ENCODE measurements at regions not wholly inside any gene's neighbourhood (a gene's known extent, or its start where the extent isn't known, plus 50 kb on each side); places are given as distances from the start of the nearest gene placed in this dataset.

DNA sequence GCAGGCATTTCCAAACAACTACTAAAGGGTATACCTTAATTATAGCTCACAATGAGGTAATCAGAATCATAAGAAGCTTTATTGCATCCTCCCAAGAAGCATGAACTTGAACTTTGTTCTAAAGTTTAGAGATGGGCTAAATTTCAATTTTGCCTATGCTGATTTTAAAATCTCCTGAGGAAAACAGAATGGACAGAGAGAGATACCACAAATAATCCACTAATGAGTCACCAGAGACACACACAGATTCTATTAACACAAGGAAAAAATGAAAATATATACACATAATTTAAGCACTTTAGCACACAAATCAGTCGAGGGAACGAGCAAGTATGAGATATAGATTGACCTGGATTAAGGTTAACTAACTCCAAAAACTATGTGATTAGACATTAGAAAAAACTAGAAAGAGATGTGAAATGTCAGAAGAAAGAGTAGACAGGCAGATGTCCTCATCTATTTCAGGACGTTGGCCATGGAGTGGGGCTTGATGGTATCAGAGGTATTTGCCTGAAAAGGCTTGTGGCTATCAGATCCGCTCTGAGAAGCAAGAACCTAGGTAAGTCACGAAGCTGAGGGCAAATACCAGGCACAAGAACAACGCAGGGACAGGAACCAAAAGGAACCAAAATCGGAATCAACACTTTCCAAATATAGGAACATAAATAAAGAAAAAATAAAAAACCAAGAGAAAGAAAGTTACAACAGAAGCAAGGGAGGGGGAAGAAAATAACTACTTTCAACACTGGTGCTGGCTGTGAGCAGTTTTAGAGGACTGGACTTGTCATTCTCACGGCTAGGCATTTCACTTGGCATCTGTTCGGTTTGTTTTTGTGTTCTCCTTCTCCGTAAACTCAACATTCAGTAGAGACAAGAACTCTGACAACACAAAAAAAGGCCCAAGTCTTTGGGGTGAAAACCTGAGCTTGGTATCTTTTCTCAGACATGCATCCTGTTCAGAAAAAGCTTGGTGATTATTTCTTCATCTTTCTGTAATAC, 294.6 kb upstream of the PUM3 start:
- Mint-ChIP-seq H3K36me3 (ENCODE audit: unreplicated experiment) (no peaks in the 10 kb centered on the region), H3K27ac (ENCODE audit: unreplicated experiment) (peak overlapping the region; percentile 16)

DNA sequence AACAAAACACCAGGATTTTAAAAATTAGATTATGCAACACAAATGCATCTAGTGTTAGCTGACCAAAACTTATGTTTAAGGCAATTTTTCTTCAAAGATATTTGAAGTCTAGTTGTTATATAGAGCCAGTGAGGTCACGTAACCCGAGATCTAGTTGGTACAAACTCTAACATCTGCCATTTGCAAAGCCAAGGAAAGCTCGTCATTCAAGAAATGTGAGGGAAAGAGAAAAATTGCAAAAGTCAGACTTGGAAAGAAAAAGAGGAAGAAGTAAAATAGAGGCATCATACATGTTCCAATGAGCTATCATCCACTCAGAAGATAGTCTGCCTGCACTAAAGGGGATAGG, 293.4 kb upstream of the PUM3 start:
- no peak overlapping the region for H3K27ac Mint-ChIP-seq (ENCODE audit: unreplicated experiment)
- DNase-seq (ENCODE audit: extremely low spot score, unreplicated experiment) = no peak
- TF ChIP-seq, protein P1, sequence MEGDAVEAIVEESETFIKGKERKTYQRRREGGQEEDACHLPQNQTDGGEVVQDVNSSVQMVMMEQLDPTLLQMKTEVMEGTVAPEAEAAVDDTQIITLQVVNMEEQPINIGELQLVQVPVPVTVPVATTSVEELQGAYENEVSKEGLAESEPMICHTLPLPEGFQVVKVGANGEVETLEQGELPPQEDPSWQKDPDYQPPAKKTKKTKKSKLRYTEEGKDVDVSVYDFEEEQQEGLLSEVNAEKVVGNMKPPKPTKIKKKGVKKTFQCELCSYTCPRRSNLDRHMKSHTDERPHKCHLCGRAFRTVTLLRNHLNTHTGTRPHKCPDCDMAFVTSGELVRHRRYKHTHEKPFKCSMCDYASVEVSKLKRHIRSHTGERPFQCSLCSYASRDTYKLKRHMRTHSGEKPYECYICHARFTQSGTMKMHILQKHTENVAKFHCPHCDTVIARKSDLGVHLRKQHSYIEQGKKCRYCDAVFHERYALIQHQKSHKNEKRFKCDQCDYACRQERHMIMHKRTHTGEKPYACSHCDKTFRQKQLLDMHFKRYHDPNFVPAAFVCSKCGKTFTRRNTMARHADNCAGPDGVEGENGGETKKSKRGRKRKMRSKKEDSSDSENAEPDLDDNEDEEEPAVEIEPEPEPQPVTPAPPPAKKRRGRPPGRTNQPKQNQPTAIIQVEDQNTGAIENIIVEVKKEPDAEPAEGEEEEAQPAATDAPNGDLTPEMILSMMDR (IDR thresholded peaks at IDR 0.05) = no peak
- H3K36me3 Mint-ChIP-seq (ENCODE audit: unreplicated experiment) = no peaks in the 10 kb centered on the region
- no peaks in the 10 kb centered on the region for H3K27me3 Mint-ChIP-seq (ENCODE audit: unreplicated experiment)
- H3K4me3 Mint-ChIP-seq (ENCODE audit: unreplicated experiment) = no peak overlapping the region
- peaks cover 25% of the 10 kb centered on the region for H3K4me1 Mint-ChIP-seq (ENCODE audit: unreplicated experiment)
- H3K9me3 Mint-ChIP-seq (ENCODE audit: unreplicated experiment) = peaks cover 11% of the 10 kb centered on the region

More for the DNA sequence above, 294.6 kb upstream of the PUM3 start:
- Mint-ChIP-seq H3K9me3 (ENCODE audit: unreplicated experiment) (peaks cover 11% of the 10 kb centered on the region), H3K4me1 (ENCODE audit: unreplicated experiment) (peaks cover 25% of the 10 kb centered on the region), H3K27me3 (ENCODE audit: unreplicated experiment) (peaks cover 1% of the 10 kb centered on the region), H3K4me3 (ENCODE audit: unreplicated experiment) (no peak overlapping the region)
- TF ChIP-seq, protein P1 (IDR thresholded peaks at IDR 0.05) = no peak
- DNase-seq (ENCODE audit: extremely low spot score, unreplicated experiment) = no peak

DNA sequence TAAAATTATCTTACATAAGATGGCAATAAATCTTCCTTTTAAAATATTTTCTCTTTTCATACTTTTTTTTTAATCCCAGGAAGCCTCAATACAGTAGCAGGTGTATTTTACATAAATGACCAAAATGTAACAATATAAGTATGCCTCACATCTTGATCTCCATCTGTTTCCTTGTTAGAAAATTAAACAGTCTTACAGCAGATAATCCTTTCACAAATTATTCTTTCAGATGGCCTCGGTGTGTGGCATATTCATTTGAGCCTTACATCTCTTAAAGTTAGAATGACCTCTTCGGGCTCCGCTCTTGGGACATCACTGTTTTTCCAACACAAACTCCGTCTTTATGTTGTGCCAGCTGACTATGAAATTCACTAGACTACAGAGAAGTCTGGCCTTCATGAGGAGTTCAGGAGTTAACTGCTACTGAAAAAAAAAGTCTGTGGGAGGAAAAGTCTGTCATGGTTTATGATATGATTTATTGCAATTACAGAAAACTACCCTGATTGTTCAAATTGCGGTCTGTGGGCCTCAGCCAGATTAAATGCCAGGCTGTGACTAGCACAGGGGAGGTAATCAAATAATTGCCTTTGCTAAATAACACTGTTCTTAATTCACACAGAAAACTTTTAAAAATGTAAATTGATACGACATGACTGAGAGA, 292.9 kb upstream of the PUM3 start:
- TF ChIP-seq, protein P1 (IDR thresholded peaks at IDR 0.05) = no peak
- H3K9me3 Mint-ChIP-seq (ENCODE audit: unreplicated experiment) = peaks cover 13% of the 10 kb centered on the region
- peaks cover 25% of the 10 kb centered on the region for H3K4me1 Mint-ChIP-seq (ENCODE audit: unreplicated experiment)
- H3K36me3 Mint-ChIP-seq (ENCODE audit: unreplicated experiment) = no peaks in the 10 kb centered on the region
- H3K27ac Mint-ChIP-seq (ENCODE audit: unreplicated experiment) = no peak overlapping the region
- H3K27me3 Mint-ChIP-seq (ENCODE audit: unreplicated experiment) = no peaks in the 10 kb centered on the region
- no peak overlapping the region for H3K4me3 Mint-ChIP-seq (ENCODE audit: unreplicated experiment)
- no peak for DNase-seq (ENCODE audit: extremely low spot score, unreplicated experiment)

DNA sequence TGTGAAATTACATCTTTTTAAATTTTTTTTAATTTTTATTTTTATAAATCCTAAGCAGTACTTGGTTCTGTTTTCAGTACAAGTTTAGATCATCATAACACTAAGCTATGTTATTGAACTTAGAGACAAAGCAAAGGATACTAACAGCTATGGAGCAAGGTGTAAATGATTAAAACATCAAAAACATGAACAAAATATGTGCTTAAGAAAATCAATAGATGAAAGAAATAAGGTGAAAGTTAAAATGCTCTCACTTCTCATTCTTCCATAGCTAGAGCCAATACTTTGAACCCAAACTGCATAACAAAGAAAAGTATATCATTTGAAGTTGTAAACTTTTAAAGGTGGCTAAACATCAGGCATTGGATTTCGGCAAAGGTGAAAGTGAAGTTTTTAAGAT, 292.3 kb upstream of the PUM3 start:
- no peak overlapping the region for H3K4me3 Mint-ChIP-seq (ENCODE audit: unreplicated experiment)
- no peaks in the 10 kb centered on the region for H3K36me3 Mint-ChIP-seq (ENCODE audit: unreplicated experiment)
- peaks cover 25% of the 10 kb centered on the region for H3K4me1 Mint-ChIP-seq (ENCODE audit: unreplicated experiment)
- TF ChIP-seq, protein P1 (IDR thresholded peaks at IDR 0.05) = no peak
- DNase-seq (ENCODE audit: extremely low spot score, unreplicated experiment) = no peak
- no peaks in the 10 kb centered on the region for H3K27me3 Mint-ChIP-seq (ENCODE audit: unreplicated experiment)
- no peak overlapping the region for H3K27ac Mint-ChIP-seq (ENCODE audit: unreplicated experiment)
- H3K9me3 Mint-ChIP-seq (ENCODE audit: unreplicated experiment) = peaks cover 14% of the 10 kb centered on the region

DNA sequence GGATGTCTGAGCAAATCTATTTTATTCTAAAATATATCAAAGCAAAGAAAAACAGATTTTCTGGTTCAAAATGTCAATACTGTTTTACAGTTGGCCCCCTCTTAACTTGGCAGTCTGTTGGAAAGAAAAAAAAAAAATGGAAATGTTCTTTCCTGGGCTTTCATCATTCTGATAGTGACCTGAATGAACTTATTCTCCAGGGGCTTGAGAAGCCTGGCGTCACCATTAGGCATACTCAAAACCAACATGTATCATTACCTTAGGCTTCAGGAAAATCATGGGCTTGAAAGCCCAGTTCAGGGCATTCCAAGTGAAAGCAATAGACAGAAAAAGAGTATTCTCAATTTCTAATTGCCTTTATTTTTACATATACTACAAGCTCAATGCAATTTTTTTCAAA, 283.7 kb upstream of the PUM3 start:
- H3K4me3 Mint-ChIP-seq (ENCODE audit: unreplicated experiment) = no peak overlapping the region
- TF ChIP-seq, protein P1 (IDR thresholded peaks at IDR 0.05) = no peak
- peaks cover 4% of the 10 kb centered on the region for H3K9me3 Mint-ChIP-seq (ENCODE audit: unreplicated experiment)
- H3K27me3 Mint-ChIP-seq (ENCODE audit: unreplicated experiment) = peaks cover 18% of the 10 kb centered on the region
- no peak overlapping the region for H3K27ac Mint-ChIP-seq (ENCODE audit: unreplicated experiment)
- H3K4me1 Mint-ChIP-seq (ENCODE audit: unreplicated experiment) = peaks cover 3% of the 10 kb centered on the region
- DNase-seq (ENCODE audit: extremely low spot score, unreplicated experiment) = no peak
- H3K36me3 Mint-ChIP-seq (ENCODE audit: unreplicated experiment) = no peaks in the 10 kb centered on the region
